Liver (tissue), 8 donors: ENCODE measurements at regions not wholly inside any gene's neighbourhood (a gene's known extent, or its start where the extent isn't known, plus 50 kb on each side); places are given as distances from the start of the nearest gene placed in this dataset.

Experiments
- DNase-seq: peaks from one replicate; pipeline ENCODE4 v3.0.0-alpha.2; 2017; ENCODE audit warnings: low spot score
- H3K27ac ChIP-seq, 2 donors: one replicate each; pipeline ENCODE4 v1.7.0; 2013; ENCODE audit warnings: inconsistent platforms in 2 of 2, low read length in 2 of 2, control low read depth in 1 of 2, low read depth in 1 of 2, mild to moderate bottlenecking in 1 of 2
- H3K27me3 ChIP-seq, 4 donors: one replicate each; pipeline versions ENCODE4 v1.6.1 to v1.7.0; 2013; ENCODE audit warnings: low read length in 3 of 4, inconsistent platforms in 1 of 4, mild to moderate bottlenecking in 1 of 4, moderate library complexity in 1 of 4; ENCODE audit not compliant: control insufficient read depth in 4 of 4, insufficient read depth in 4 of 4
- H3K36me3 ChIP-seq, 4 donors: one replicate each; pipeline versions ENCODE4 v1.6.1 to v1.7.0; 2013; ENCODE audit warnings: low read length in 3 of 4, mild to moderate bottlenecking in 3 of 4, low read depth in 1 of 4, moderate library complexity in 1 of 4; ENCODE audit not compliant: control insufficient read depth in 4 of 4, insufficient read depth in 3 of 4
- H3K4me1 ChIP-seq, 4 donors: one replicate each; pipeline versions ENCODE4 v1.6.1 to v1.7.0; 2013; ENCODE audit warnings: low read length in 3 of 4, mild to moderate bottlenecking in 3 of 4, moderate library complexity in 1 of 4; ENCODE audit not compliant: control insufficient read depth in 4 of 4, insufficient read depth in 4 of 4
- H3K4me3 ChIP-seq, 3 donors: one replicate each; pipeline versions ENCODE4 v1.6.1 to v1.7.0; 2013; ENCODE audit warnings: low read length in 3 of 3, control low read depth in 1 of 3, low read depth in 1 of 3, mild to moderate bottlenecking in 1 of 3
- H3K9ac ChIP-seq, 2 donors: one replicate each; pipeline ENCODE4 v1.7.0; 2013; ENCODE audit warnings: low read length in 2 of 2, mild to moderate bottlenecking in 2 of 2, moderate library complexity in 2 of 2, control low read depth in 1 of 2, low read depth in 1 of 2
- H3K9me3 ChIP-seq, 4 donors: one replicate each; pipeline versions ENCODE4 v1.6.1 to v1.7.0; 2013; ENCODE audit warnings: low read length in 3 of 4; ENCODE audit not compliant: control insufficient read depth in 4 of 4
- FOXA2 ChIP-seq: IDR thresholded peaks from 2 replicates; pipeline ENCODE4 v1.6.1; 2016; ENCODE audit warnings: antibody characterized with exemption
- GABPA ChIP-seq, 2 donors: IDR thresholded peaks in 1 of 2; conservative IDR thresholded peaks in 1 of 2; 2 replicates each; pipeline ENCODE4 v1.6.1; 2016; ENCODE audit warnings: antibody characterized with exemption in 2 of 2, mild to moderate bottlenecking in 1 of 2, moderate library complexity in 1 of 2
- HNF4A ChIP-seq, 2 donors: conservative IDR thresholded peaks; 2 replicates each; pipeline ENCODE4 v1.6.1; 2016; ENCODE audit warnings: antibody characterized with exemption in 2 of 2, mild to moderate bottlenecking in 2 of 2
- HNF4G ChIP-seq: IDR thresholded peaks from 2 replicates; pipeline ENCODE4 v1.6.1; 2016; ENCODE audit warnings: antibody characterized with exemption
- JUND ChIP-seq, 2 donors: IDR thresholded peaks; 2 replicates each; pipeline ENCODE4 v1.6.1; 2016; ENCODE audit warnings: antibody characterized with exemption in 2 of 2
- NR2F2 ChIP-seq: IDR thresholded peaks from 2 replicates; pipeline ENCODE4 v1.6.1; 2016; ENCODE audit warnings: antibody characterized with exemption
- RXRA ChIP-seq, 2 donors: IDR thresholded peaks; 2 replicates each; pipeline ENCODE4 v1.6.1; 2017 to 2018; ENCODE audit warnings: antibody characterized with exemption in 2 of 2, mild to moderate bottlenecking in 1 of 2
- SP1 ChIP-seq: IDR thresholded peaks from 2 replicates; pipeline ENCODE4 v1.6.1; 2018; ENCODE audit warnings: antibody characterized with exemption, mild to moderate bottlenecking
- TAF1 ChIP-seq: conservative IDR thresholded peaks from 2 replicates; pipeline ENCODE4 v1.6.1; 2016; ENCODE audit warnings: antibody characterized with exemption, mild to moderate bottlenecking
- YY1 ChIP-seq: IDR thresholded peaks from 2 replicates; pipeline ENCODE4 v1.6.1; 2016; ENCODE audit warnings: antibody characterized with exemption, mild to moderate bottlenecking
- WGBS: extraction: QIAGEN DNeasy Blood & Tissue Kit; methylation state at CpG from one replicate; pipeline ENCODE4 v1.1.7; 2013; 5-methylcytosine and 5-hydroxymethylcytosine counted together
- TF ChIP-seq, protein P1 (sequence below): IDR thresholded peaks from 2 replicates; pipeline ENCODE4 v1.6.1; 2016; ENCODE audit warnings: antibody characterized with exemption
- TF ChIP-seq, protein P2 (sequence below): IDR thresholded peaks from 2 replicates; pipeline ENCODE4 v1.6.1; 2016; ENCODE audit warnings: antibody characterized with exemption
- TF ChIP-seq, protein P3 (sequence below): IDR thresholded peaks from 2 replicates; pipeline ENCODE4 v1.6.1; 2016; ENCODE audit warnings: antibody characterized with exemption, mild to moderate bottlenecking
- TF ChIP-seq, protein P4 (sequence below): fragments of 150-350 bp; IDR thresholded peaks from 2 replicates; pipeline ENCODE4 v1.5.1; 2017; ENCODE audit warnings: improper control_type of control experiment, low read depth, low read length; ENCODE audit not compliant: missing input control
- TF ChIP-seq, protein P5 (sequence below): IDR thresholded peaks from 2 replicates; pipeline ENCODE4 v1.6.1; 2016; ENCODE audit warnings: antibody characterized with exemption
- donor health status: healthy.
- donor health status: healthy.
- donor health status: healthy.
- donor health status: healthy.
- donor health status: healthy.

DNA sequence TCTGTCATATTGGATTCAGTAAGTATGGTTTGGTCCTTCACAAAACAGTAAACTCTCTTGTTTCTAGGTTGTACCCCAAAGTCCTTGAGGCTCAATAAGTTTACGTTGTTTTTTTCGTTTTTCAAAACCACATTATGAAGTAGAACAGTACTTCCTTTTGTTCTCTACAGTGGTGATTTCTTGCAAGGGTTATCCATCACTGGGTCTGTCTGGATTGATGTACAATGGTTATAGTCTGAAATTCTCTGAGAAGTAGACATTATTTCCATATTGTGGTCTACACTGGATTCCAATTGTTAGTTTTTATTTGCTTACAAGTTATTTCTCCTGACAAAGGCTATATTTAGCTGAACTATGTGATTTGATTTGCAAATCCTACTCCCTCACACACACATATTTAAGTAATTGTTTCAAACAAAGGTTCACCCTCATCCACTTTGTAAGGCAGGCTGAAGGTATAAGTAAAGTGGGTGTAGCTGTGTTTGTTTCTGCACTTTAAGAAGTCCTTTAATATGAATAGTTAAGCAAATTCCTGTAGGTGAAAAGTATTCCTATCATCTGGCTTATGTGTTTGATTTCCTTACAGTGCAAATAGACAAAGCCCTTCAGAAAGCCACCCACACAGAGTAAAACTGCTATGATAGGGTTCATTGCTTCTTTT is 64.2 kb upstream of the MME start:
- H3K27me3 ChIP-seq: no peaks in the 10 kb centered on the region
- no peak overlapping the region for H3K9ac ChIP-seq
- H3K9me3 ChIP-seq: no peaks in the 10 kb centered on the region
- TF ChIP-seq, protein P1, sequence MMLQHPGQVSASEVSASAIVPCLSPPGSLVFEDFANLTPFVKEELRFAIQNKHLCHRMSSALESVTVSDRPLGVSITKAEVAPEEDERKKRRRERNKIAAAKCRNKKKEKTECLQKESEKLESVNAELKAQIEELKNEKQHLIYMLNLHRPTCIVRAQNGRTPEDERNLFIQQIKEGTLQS: no peak
- no peak for TF ChIP-seq GABPA (IDR thresholded peaks at IDR 0.05 in 1 of 2, conservative IDR thresholded peaks at IDR 0.05 in 1 of 2)
- no peak for TF ChIP-seq TAF1
- TF ChIP-seq, protein P2, sequence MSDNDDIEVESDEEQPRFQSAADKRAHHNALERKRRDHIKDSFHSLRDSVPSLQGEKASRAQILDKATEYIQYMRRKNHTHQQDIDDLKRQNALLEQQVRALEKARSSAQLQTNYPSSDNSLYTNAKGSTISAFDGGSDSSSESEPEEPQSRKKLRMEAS: no peak
- TF ChIP-seq, protein P3, sequence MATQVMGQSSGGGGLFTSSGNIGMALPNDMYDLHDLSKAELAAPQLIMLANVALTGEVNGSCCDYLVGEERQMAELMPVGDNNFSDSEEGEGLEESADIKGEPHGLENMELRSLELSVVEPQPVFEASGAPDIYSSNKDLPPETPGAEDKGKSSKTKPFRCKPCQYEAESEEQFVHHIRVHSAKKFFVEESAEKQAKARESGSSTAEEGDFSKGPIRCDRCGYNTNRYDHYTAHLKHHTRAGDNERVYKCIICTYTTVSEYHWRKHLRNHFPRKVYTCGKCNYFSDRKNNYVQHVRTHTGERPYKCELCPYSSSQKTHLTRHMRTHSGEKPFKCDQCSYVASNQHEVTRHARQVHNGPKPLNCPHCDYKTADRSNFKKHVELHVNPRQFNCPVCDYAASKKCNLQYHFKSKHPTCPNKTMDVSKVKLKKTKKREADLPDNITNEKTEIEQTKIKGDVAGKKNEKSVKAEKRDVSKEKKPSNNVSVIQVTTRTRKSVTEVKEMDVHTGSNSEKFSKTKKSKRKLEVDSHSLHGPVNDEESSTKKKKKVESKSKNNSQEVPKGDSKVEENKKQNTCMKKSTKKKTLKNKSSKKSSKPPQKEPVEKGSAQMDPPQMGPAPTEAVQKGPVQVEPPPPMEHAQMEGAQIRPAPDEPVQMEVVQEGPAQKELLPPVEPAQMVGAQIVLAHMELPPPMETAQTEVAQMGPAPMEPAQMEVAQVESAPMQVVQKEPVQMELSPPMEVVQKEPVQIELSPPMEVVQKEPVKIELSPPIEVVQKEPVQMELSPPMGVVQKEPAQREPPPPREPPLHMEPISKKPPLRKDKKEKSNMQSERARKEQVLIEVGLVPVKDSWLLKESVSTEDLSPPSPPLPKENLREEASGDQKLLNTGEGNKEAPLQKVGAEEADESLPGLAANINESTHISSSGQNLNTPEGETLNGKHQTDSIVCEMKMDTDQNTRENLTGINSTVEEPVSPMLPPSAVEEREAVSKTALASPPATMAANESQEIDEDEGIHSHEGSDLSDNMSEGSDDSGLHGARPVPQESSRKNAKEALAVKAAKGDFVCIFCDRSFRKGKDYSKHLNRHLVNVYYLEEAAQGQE: no peak
- TF ChIP-seq, protein P4, sequence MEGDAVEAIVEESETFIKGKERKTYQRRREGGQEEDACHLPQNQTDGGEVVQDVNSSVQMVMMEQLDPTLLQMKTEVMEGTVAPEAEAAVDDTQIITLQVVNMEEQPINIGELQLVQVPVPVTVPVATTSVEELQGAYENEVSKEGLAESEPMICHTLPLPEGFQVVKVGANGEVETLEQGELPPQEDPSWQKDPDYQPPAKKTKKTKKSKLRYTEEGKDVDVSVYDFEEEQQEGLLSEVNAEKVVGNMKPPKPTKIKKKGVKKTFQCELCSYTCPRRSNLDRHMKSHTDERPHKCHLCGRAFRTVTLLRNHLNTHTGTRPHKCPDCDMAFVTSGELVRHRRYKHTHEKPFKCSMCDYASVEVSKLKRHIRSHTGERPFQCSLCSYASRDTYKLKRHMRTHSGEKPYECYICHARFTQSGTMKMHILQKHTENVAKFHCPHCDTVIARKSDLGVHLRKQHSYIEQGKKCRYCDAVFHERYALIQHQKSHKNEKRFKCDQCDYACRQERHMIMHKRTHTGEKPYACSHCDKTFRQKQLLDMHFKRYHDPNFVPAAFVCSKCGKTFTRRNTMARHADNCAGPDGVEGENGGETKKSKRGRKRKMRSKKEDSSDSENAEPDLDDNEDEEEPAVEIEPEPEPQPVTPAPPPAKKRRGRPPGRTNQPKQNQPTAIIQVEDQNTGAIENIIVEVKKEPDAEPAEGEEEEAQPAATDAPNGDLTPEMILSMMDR: no peak
- TF ChIP-seq, protein P5, sequence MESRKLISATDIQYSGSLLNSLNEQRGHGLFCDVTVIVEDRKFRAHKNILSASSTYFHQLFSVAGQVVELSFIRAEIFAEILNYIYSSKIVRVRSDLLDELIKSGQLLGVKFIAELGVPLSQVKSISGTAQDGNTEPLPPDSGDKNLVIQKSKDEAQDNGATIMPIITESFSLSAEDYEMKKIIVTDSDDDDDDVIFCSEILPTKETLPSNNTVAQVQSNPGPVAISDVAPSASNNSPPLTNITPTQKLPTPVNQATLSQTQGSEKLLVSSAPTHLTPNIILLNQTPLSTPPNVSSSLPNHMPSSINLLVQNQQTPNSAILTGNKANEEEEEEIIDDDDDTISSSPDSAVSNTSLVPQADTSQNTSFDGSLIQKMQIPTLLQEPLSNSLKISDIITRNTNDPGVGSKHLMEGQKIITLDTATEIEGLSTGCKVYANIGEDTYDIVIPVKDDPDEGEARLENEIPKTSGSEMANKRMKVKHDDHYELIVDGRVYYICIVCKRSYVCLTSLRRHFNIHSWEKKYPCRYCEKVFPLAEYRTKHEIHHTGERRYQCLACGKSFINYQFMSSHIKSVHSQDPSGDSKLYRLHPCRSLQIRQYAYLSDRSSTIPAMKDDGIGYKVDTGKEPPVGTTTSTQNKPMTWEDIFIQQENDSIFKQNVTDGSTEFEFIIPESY: no peak
- TF ChIP-seq NR2F2: no peak
- TF ChIP-seq FOXA2: no peak
- no peak for TF ChIP-seq JUND (IDR thresholded peaks at IDR 0.05)
- TF ChIP-seq RXRA (IDR thresholded peaks at IDR 0.05): no peak
- no peak for TF ChIP-seq SP1
- no peak for TF ChIP-seq YY1
- H3K4me1 ChIP-seq: no peaks in the 10 kb centered on the region
- 64% methylated on average over 2 of the region's 2 CpGs for WGBS
- no peak for DNase-seq
- H3K36me3 ChIP-seq: no peaks in the 10 kb centered on the region
- no peak overlapping the region for H3K4me3 ChIP-seq
- H3K27ac ChIP-seq: no peak overlapping the region

DNA sequence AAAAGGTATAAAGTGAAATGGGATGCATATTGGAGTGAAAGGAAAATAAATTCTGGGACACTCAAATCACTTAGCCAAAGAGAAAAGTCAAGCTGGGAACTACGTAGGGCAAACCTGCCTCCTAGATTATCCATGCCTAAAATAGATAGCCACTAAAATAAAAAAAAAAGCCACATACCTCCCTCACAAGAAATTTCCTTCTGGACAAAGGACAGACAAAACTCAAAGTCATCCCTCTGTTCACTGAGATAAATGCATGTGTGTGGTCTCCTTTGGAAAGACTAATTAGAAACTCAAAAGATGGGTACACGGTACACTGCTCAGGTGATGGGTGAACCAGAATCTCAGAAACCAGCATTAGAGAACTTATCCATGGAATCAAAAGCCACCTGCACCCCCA is 65.2 kb upstream of the MME start:
- no peaks in the 10 kb centered on the region for H3K4me1 ChIP-seq
- H3K9me3 ChIP-seq: no peaks in the 10 kb centered on the region
- TF ChIP-seq HNF4G (no peak), HNF4A (conservative IDR thresholded peaks at IDR 0.05) (no peak)
- no peak overlapping the region for H3K4me3 ChIP-seq
- no peak overlapping the region for H3K27ac ChIP-seq
- H3K36me3 ChIP-seq: no peaks in the 10 kb centered on the region
- no peak overlapping the region for H3K9ac ChIP-seq
- no peaks in the 10 kb centered on the region for H3K27me3 ChIP-seq
- WGBS: 88% methylated on average over 2 of the region's 2 CpGs
- DNase-seq: no peak
